GM12875 (cell line): ENCODE measurements at regions not wholly inside any gene's neighbourhood (a gene's known extent, or its start where the extent isn't known, plus 50 kb on each side); places are given as distances from the start of the nearest gene placed in this dataset.
"Not testable (repeated sequence)": the region's sequence is repeated elsewhere in the genome, so short reads cannot be mapped to it uniquely, and the experiment has no call there.

Experiments
- H3K4me3 ChIP-seq: one replicate; pipeline ENCODE4 v1.5.1; 2011; ENCODE audit warnings: low read depth, low read length, control low read depth
- TF ChIP-seq, protein P1 (sequence below): IDR thresholded peaks from 2 replicates; pipeline ENCODE4 v1.5.1; 2011; ENCODE audit warnings: low read depth, mild to moderate bottlenecking, control low read depth, inconsistent platforms, low read length, moderate library complexity, borderline replicate concordance; ENCODE audit not compliant: insufficient read depth

DNA sequence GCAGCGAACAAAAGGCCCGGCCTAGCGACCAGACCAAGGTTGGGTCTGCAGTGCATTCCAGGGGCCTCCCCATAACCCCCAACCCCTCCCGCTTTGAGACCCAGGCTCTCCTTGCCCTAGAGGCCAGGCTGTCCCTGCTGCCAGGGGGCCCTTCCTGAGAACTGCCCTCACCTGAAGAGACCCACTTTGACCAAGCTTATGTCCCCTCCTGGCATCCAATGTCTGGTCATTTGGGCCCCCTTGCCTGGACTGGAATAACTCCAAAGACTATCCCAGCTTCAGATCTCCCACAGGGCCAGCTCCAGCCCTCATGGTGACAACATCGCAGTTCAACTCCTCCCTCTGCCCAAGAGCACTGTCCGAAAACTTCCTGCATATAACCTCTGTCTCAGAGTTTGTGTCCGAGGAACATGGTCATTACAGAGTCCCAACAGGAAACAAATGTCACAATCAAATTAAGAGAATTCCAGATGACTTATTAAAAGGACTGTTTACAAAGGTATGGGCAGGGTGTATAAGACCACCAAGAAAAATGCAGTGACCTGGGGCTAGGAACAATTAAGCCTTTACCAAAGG lies 125.0 kb downstream of the BANF2 start:
- TF ChIP-seq, protein P1, sequence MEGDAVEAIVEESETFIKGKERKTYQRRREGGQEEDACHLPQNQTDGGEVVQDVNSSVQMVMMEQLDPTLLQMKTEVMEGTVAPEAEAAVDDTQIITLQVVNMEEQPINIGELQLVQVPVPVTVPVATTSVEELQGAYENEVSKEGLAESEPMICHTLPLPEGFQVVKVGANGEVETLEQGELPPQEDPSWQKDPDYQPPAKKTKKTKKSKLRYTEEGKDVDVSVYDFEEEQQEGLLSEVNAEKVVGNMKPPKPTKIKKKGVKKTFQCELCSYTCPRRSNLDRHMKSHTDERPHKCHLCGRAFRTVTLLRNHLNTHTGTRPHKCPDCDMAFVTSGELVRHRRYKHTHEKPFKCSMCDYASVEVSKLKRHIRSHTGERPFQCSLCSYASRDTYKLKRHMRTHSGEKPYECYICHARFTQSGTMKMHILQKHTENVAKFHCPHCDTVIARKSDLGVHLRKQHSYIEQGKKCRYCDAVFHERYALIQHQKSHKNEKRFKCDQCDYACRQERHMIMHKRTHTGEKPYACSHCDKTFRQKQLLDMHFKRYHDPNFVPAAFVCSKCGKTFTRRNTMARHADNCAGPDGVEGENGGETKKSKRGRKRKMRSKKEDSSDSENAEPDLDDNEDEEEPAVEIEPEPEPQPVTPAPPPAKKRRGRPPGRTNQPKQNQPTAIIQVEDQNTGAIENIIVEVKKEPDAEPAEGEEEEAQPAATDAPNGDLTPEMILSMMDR: no peak

DNA sequence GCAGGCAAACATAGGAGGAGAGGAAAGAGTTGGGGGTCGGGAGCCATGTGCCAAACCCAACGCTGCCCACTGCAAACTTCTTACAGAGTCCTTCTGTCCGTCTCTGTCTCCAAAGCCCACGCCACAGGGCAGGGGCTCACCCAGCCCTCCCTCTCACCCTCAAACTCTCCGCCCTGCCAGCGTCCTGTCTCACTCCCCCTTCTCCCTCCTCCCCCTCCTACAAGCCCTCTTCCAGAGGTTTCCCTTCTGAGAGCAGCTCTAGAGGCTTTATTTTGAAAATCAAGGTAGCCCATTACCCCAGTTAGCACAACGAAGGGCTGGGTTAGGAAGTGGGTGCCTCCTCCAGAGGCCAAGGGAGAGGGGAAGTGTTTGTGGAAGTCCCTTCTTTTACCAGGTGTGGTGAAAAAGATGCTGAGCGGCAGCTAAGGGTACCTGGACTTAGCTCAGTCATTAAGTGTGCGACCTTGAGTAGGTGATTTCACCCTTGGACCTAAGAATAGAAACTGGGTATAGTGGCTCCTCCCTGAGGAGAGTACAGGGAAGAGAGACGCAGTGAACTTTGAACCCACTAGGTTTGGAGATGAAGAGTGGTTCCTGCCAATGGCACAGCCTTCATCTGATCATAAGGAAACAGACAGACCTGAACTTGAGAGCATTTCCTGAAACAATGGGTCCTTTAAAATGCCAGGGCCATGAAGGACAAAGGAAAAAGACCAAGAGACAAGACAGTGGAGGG lies 123.8 kb downstream of the BANF2 start:
- TF ChIP-seq, protein P1: no peak
- no peak overlapping the region for H3K4me3 ChIP-seq

More for the DNA sequence above, 125.0 kb downstream of the BANF2 start:
- no peak overlapping the region for H3K4me3 ChIP-seq

DNA sequence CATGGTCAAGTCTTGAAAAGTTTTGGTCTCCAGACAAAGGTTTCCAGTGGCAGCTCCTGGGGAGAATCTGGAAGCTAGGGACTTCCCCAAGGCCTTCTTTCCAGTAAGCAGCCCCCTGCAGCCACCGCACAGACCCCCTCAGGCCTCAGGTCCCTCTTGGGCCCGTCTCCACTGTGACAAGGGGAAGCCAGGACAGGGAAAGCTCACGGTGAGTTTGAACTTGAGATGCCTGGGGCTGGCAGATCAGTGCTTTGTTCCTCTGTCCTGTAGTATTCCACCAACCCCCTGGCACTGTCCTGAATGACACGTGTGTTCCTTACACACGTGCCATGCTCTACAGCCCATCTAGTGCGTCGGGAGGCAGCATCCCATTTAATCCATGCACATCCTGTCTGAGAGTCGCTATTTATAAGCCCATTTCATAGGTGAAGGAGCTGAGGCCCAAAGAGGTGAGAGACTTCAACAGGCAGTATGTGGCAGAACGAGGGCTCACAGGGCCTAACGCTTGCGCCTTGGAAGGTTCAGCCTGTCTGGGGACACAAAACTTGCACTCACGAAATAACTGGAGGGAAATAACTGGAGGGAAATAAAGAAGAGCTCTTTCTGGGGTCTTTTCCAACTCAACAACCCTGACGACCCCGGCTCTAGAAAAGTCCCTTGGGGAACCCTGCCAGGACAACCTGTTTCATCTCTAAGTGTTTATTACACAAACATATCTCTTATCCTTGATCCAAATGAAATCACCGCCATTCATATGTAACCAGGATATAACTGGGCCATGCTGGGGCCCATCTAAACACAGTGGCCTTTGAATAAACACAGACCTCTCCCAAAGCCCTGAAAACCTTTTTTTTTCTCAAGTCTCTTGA lies 123.0 kb downstream of the BANF2 start:
- TF ChIP-seq, protein P1: no peak
- no peak overlapping the region for H3K4me3 ChIP-seq

DNA sequence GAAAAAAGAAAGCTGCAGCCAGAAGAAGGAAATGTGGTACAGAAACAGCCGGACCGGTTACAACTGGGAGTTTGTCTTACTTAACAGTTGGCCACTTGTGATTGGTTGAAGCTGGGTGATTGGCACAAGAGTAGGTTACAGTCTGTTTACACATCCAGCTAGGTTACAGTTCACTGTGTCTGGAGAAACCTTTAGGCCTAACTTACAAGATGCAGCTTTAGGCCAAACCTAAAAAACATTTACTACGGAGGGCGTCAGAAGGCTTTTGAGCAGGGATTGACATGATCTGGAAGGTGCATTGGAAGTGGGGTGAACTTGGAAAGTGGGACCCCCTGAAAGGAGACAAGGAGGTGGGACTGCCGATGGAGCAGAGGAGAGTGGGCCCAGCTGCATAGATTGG lies 122.3 kb downstream of the BANF2 start:
- no peak overlapping the region for H3K4me3 ChIP-seq
- TF ChIP-seq, protein P1: no peak

- not testable (repeated sequence) for H3K4me3 ChIP-seq
These were observed 121.8 kb downstream of the BANF2 start for GRCh38 chr20:17821606-17822005.

- TF ChIP-seq, protein P1: no peak
- H3K4me3 ChIP-seq: no peak overlapping the region
These were observed 119.8 kb downstream of the BANF2 start for GRCh38 chr20:17819395-17820093.

- TF ChIP-seq, protein P1: no peak
These were observed 118.4 kb downstream of the BANF2 start for GRCh38 chr20:17818187-17818586.

More at GRCh38 chr20:17818187-17818586, 118.4 kb downstream of the BANF2 start:
- no peak overlapping the region for H3K4me3 ChIP-seq
